ENCODE measurements at regions not wholly inside any gene's neighbourhood (a gene's known extent, or its start where the extent isn't known, plus 50 kb on each side); places are given as distances from the start of the nearest gene placed in this dataset.

GRCh38 chr4:135184715-135185114 lies 983.1 kb upstream of the PABPC4L start:
- TF ChIP-seq CREB1 (CRISPR knock-in tag; IDR thresholded peaks at IDR 0.05; ENCODE audit: low read depth), result no peak
- TF ChIP-seq CTCF (conservative IDR thresholded peaks at IDR 0.05; ENCODE audit: low read depth in 2 of 2), result no peak
- no peak for TF ChIP-seq EZH2 (IDR thresholded peaks at IDR 0.05; ENCODE audit: low read depth, unreplicated experiment)
- TF ChIP-seq, protein P1, sequence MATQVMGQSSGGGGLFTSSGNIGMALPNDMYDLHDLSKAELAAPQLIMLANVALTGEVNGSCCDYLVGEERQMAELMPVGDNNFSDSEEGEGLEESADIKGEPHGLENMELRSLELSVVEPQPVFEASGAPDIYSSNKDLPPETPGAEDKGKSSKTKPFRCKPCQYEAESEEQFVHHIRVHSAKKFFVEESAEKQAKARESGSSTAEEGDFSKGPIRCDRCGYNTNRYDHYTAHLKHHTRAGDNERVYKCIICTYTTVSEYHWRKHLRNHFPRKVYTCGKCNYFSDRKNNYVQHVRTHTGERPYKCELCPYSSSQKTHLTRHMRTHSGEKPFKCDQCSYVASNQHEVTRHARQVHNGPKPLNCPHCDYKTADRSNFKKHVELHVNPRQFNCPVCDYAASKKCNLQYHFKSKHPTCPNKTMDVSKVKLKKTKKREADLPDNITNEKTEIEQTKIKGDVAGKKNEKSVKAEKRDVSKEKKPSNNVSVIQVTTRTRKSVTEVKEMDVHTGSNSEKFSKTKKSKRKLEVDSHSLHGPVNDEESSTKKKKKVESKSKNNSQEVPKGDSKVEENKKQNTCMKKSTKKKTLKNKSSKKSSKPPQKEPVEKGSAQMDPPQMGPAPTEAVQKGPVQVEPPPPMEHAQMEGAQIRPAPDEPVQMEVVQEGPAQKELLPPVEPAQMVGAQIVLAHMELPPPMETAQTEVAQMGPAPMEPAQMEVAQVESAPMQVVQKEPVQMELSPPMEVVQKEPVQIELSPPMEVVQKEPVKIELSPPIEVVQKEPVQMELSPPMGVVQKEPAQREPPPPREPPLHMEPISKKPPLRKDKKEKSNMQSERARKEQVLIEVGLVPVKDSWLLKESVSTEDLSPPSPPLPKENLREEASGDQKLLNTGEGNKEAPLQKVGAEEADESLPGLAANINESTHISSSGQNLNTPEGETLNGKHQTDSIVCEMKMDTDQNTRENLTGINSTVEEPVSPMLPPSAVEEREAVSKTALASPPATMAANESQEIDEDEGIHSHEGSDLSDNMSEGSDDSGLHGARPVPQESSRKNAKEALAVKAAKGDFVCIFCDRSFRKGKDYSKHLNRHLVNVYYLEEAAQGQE (IDR thresholded peaks at IDR 0.05; ENCODE audit: unreplicated experiment), result no peak
- TF ChIP-seq EZH2phosphoT487 (IDR thresholded peaks at IDR 0.05; ENCODE audit: unreplicated experiment), result no peak
- no peak for TF ChIP-seq ETS1 (IDR thresholded peaks at IDR 0.05)
- no peak for TF ChIP-seq POLR2AphosphoS5 (IDR thresholded peaks at IDR 0.05; ENCODE audit: low read depth)
- TF ChIP-seq JUNB (IDR thresholded peaks at IDR 0.05; ENCODE audit: unreplicated experiment), result no peak
- no peak for TF ChIP-seq ZNF462 (CRISPR knock-in tag; IDR thresholded peaks at IDR 0.05)
- 0 out of 2 replicates have a peak, but pooled peaks have one; percentile 51 for TF ChIP-seq ZNF114 (CRISPR knock-in tag; IDR thresholded peaks at IDR 0.05)
- no peak for TF ChIP-seq ZNF331 (CRISPR knock-in tag; IDR thresholded peaks at IDR 0.05; ENCODE audit: low read depth)
